GM23338 (cell line): ENCODE measurements at regions not wholly inside any gene's neighbourhood (a gene's known extent, or its start where the extent isn't known, plus 50 kb on each side); places are given as distances from the start of the nearest gene placed in this dataset.
A peak's percentile ranks its signal among the peaks of the same experiment; 100 is the strongest.

Experiments used
- ATAC-seq: fragments of 200-7000 bp; cut with Tn5 transposase; 3 replicates; pipeline ENCODE4 v1.9.1; 2020
- DNase-seq: peaks from one replicate; pipeline ENCODE4 v3.0.0-alpha.2; 2015; ENCODE audit warnings: low spot score
- H2AFZ ChIP-seq: fragments of 200-600 bp; sonication (generic); 2 replicates; pipeline ENCODE4 v1.8.0; 2016; ENCODE audit warnings: antibody characterized with exemption, mild to moderate bottlenecking, moderate library complexity
- H3F3A ChIP-seq: fragments of 200-600 bp; sonication (generic); replicated peaks from 2 replicates; pipeline ENCODE4 v1.8.0; 2017; ENCODE audit warnings: antibody characterized with exemption, mixed run types, low read depth
- H3K27ac ChIP-seq: fragments of 200-600 bp; sonication (generic); 2 replicates; pipeline ENCODE4 v1.6.1; 2016; ENCODE audit warnings: low read depth
- H3K27me3 ChIP-seq: fragments of 200-600 bp; sonication (generic); 2 replicates; pipeline ENCODE4 v1.8.0; 2016; ENCODE audit warnings: mild to moderate bottlenecking, mixed run types, moderate library complexity; ENCODE audit not compliant: insufficient read depth
- H3K36me3 ChIP-seq: fragments of 200-600 bp; sonication (generic); 2 replicates; pipeline ENCODE4 v1.8.0; 2016; ENCODE audit warnings: mild to moderate bottlenecking; ENCODE audit not compliant: insufficient read depth
- H3K4me1 ChIP-seq: fragments of 200-600 bp; sonication (generic); 2 replicates; pipeline ENCODE4 v1.8.0; 2016; ENCODE audit warnings: mild to moderate bottlenecking, moderate library complexity; ENCODE audit not compliant: insufficient read depth
- H3K4me2 ChIP-seq: fragments of 200-600 bp; sonication (generic); 2 replicates; pipeline ENCODE4 v1.7.1; 2017; ENCODE audit warnings: mixed run types
- H3K4me3 ChIP-seq: fragments of 200-600 bp; sonication (generic); 2 replicates; pipeline ENCODE4 v1.6.1; 2016; ENCODE audit warnings: mixed run types
- H3K79me2 ChIP-seq: fragments of 200-600 bp; sonication (generic); replicated peaks from 2 replicates; pipeline ENCODE4 v1.8.0; 2017; ENCODE audit warnings: mild to moderate bottlenecking; ENCODE audit not compliant: insufficient read depth
- H3K9me2 ChIP-seq: fragments of 200-600 bp; sonication (generic); 2 replicates; pipeline ENCODE4 v1.8.0; 2017; ENCODE audit not compliant: insufficient read depth
- H4K20me1 ChIP-seq: fragments of 200-600 bp; sonication (generic); replicated peaks from 2 replicates; pipeline ENCODE4 v1.8.0; 2017; ENCODE audit warnings: mild to moderate bottlenecking; ENCODE audit not compliant: insufficient read depth
- H3K27ac Mint-ChIP-seq: 2 replicates; pipeline ENCODE4 v1.8.0; 2020; ENCODE audit warnings: inconsistent platforms, mild to moderate bottlenecking, moderate library complexity, mixed read lengths
- H3K27me3 Mint-ChIP-seq: 3 replicates; pipeline ENCODE4 v1.8.0; 2022; ENCODE audit warnings: low read depth, mild to moderate bottlenecking, moderate library complexity, mixed read lengths, inconsistent platforms; ENCODE audit not compliant: insufficient read depth, poor library complexity
- H3K36me3 Mint-ChIP-seq: 3 replicates; pipeline ENCODE4 v1.8.0; 2021; ENCODE audit warnings: low read depth, mild to moderate bottlenecking, inconsistent platforms, moderate library complexity, mixed read lengths
- H3K4me1 Mint-ChIP-seq: 3 replicates; pipeline ENCODE4 v1.8.0; 2020; ENCODE audit warnings: mild to moderate bottlenecking, inconsistent platforms, mixed read lengths
- H3K4me3 Mint-ChIP-seq: 3 replicates; pipeline ENCODE4 v1.8.0; 2021; ENCODE audit warnings: moderate library complexity, mild to moderate bottlenecking, inconsistent platforms, mixed read lengths
- H3K9me3 Mint-ChIP-seq: 3 replicates; pipeline ENCODE4 v1.8.0; 2020; ENCODE audit warnings: moderate library complexity, mild to moderate bottlenecking, inconsistent platforms, mixed read lengths
- CREB1 ChIP-seq: fragments of 250-450 bp; sonication (Bioruptor Pico); IDR thresholded peaks from 2 replicates; pipeline ENCODE4 v1.5.0; 2020; ENCODE audit warnings: low read depth, mild to moderate bottlenecking, moderate library complexity
- EZH2 ChIP-seq: fragments of 200-600 bp; sonication (generic); IDR thresholded peaks from one replicate; pipeline ENCODE4 v1.8.0; 2017; ENCODE audit warnings: antibody characterized with exemption, mild to moderate bottlenecking, low read depth; ENCODE audit not compliant: unreplicated experiment
- EZH2phosphoT487 ChIP-seq: fragments of 200-600 bp; sonication (generic); IDR thresholded peaks from one replicate; pipeline ENCODE4 v1.8.1; 2018; ENCODE audit warnings: antibody characterized with exemption; ENCODE audit not compliant: unreplicated experiment
- JUNB ChIP-seq: IDR thresholded peaks from one replicate; pipeline ENCODE4 v1.6.1; 2016; ENCODE audit warnings: antibody characterized with exemption; ENCODE audit not compliant: unreplicated experiment
- NANOG ChIP-seq: IDR thresholded peaks from 2 replicates; pipeline ENCODE4 v1.6.1; 2016; ENCODE audit warnings: antibody characterized with exemption, borderline replicate concordance
- POLR2AphosphoS5 ChIP-seq: IDR thresholded peaks from 2 replicates; pipeline ENCODE4 v1.6.1; 2016; ENCODE audit warnings: antibody characterized with exemption, low read depth
- STAT1 ChIP-seq: IDR thresholded peaks from one replicate; pipeline ENCODE4 v1.6.1; 2016; ENCODE audit warnings: antibody characterized with exemption; ENCODE audit not compliant: unreplicated experiment
- ZNF114 ChIP-seq: fragments of 250-450 bp; sonication (Bioruptor Pico); IDR thresholded peaks from 2 replicates; pipeline ENCODE4 v1.5.0; 2020; ENCODE audit warnings: mild to moderate bottlenecking, moderate library complexity
- ZNF331 ChIP-seq: fragments of 250-450 bp; sonication (Bioruptor Pico); IDR thresholded peaks from 2 replicates; pipeline ENCODE4 v1.5.0; 2020; ENCODE audit warnings: low read depth, mild to moderate bottlenecking, moderate library complexity
- TF ChIP-seq, protein P1 (sequence below), 2 experiments: fragments of 200-600 bp in 1 of 2; sonication (generic) in 1 of 2; conservative IDR thresholded peaks; 2 replicates each; pipeline versions ENCODE4 v1.5.1 to v1.6.1; 2016 to 2017; ENCODE audit warnings: antibody characterized with exemption in 2 of 2, low read depth in 2 of 2, mild to moderate bottlenecking in 2 of 2, moderate library complexity in 1 of 2
- TF ChIP-seq, protein P2 (sequence below): IDR thresholded peaks from 2 replicates; pipeline ENCODE4 v1.6.1; 2016; ENCODE audit warnings: antibody characterized with exemption
- TF ChIP-seq, protein P3 (sequence below): fragments of 250-450 bp; sonication (Bioruptor Pico); IDR thresholded peaks from 2 replicates; pipeline ENCODE4 v1.5.0; 2020; ENCODE audit warnings: mild to moderate bottlenecking, moderate library complexity
- TF ChIP-seq, protein P4 (sequence below): IDR thresholded peaks from one replicate; pipeline ENCODE4 v1.6.1; 2018; ENCODE audit warnings: antibody characterized with exemption; ENCODE audit not compliant: unreplicated experiment

DNA sequence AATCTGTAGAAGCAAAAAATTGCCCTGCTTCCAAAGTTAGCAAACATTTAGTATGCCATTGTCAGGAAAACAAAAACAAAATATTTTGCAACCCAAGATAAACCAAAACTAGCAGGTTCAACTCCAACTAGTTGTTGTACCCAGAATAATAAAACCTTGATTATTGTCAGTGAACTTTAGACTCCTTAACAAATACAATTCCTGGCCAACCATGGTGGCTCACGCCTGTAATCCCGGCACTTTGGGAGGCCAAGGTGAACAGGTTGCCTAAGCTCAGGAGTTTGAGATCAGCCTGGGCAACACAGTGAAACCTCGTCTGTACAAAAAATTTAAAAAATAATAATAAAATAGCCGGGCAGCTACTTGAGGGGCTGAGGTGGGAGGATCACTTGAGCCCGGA is 53.6 kb upstream of the EPCAM start:
- Histone ChIP-seq H3K4me3 (no peak overlapping the region), H3K9me2 (no peaks in the 10 kb centered on the region), H3K4me2 (no peak overlapping the region), H3F3A (no peaks in the 10 kb centered on the region), H3K79me2 (no peaks in the 10 kb centered on the region), H4K20me1 (no peaks in the 10 kb centered on the region), H3K36me3 (no peaks in the 10 kb centered on the region), H2AFZ (no peak overlapping the region), H3K27me3 (no peaks in the 10 kb centered on the region), H3K27ac (peak overlapping the region; percentile 26; the same call in 1 of the 2 replicates), H3K4me1 (peaks cover 5% of the 10 kb centered on the region)
- no peak overlapping the region for H3K27ac Mint-ChIP-seq
- no peak for TF ChIP-seq ZNF114 (CRISPR knock-in tag)
- TF ChIP-seq CREB1 = no peak
- TF ChIP-seq, protein P1, sequence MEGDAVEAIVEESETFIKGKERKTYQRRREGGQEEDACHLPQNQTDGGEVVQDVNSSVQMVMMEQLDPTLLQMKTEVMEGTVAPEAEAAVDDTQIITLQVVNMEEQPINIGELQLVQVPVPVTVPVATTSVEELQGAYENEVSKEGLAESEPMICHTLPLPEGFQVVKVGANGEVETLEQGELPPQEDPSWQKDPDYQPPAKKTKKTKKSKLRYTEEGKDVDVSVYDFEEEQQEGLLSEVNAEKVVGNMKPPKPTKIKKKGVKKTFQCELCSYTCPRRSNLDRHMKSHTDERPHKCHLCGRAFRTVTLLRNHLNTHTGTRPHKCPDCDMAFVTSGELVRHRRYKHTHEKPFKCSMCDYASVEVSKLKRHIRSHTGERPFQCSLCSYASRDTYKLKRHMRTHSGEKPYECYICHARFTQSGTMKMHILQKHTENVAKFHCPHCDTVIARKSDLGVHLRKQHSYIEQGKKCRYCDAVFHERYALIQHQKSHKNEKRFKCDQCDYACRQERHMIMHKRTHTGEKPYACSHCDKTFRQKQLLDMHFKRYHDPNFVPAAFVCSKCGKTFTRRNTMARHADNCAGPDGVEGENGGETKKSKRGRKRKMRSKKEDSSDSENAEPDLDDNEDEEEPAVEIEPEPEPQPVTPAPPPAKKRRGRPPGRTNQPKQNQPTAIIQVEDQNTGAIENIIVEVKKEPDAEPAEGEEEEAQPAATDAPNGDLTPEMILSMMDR (conservative IDR thresholded peaks at IDR 0.05; ENCODE audit: low read depth in 2 of 2) = no peak
- TF ChIP-seq POLR2AphosphoS5 = no peak
- TF ChIP-seq STAT1 = no peak
- TF ChIP-seq NANOG = no peak
- TF ChIP-seq ZNF331 (CRISPR knock-in tag) = no peak
- TF ChIP-seq JUNB = no peak
- TF ChIP-seq, protein P2, sequence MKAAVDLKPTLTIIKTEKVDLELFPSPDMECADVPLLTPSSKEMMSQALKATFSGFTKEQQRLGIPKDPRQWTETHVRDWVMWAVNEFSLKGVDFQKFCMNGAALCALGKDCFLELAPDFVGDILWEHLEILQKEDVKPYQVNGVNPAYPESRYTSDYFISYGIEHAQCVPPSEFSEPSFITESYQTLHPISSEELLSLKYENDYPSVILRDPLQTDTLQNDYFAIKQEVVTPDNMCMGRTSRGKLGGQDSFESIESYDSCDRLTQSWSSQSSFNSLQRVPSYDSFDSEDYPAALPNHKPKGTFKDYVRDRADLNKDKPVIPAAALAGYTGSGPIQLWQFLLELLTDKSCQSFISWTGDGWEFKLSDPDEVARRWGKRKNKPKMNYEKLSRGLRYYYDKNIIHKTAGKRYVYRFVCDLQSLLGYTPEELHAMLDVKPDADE = no peak
- TF ChIP-seq, protein P3, sequence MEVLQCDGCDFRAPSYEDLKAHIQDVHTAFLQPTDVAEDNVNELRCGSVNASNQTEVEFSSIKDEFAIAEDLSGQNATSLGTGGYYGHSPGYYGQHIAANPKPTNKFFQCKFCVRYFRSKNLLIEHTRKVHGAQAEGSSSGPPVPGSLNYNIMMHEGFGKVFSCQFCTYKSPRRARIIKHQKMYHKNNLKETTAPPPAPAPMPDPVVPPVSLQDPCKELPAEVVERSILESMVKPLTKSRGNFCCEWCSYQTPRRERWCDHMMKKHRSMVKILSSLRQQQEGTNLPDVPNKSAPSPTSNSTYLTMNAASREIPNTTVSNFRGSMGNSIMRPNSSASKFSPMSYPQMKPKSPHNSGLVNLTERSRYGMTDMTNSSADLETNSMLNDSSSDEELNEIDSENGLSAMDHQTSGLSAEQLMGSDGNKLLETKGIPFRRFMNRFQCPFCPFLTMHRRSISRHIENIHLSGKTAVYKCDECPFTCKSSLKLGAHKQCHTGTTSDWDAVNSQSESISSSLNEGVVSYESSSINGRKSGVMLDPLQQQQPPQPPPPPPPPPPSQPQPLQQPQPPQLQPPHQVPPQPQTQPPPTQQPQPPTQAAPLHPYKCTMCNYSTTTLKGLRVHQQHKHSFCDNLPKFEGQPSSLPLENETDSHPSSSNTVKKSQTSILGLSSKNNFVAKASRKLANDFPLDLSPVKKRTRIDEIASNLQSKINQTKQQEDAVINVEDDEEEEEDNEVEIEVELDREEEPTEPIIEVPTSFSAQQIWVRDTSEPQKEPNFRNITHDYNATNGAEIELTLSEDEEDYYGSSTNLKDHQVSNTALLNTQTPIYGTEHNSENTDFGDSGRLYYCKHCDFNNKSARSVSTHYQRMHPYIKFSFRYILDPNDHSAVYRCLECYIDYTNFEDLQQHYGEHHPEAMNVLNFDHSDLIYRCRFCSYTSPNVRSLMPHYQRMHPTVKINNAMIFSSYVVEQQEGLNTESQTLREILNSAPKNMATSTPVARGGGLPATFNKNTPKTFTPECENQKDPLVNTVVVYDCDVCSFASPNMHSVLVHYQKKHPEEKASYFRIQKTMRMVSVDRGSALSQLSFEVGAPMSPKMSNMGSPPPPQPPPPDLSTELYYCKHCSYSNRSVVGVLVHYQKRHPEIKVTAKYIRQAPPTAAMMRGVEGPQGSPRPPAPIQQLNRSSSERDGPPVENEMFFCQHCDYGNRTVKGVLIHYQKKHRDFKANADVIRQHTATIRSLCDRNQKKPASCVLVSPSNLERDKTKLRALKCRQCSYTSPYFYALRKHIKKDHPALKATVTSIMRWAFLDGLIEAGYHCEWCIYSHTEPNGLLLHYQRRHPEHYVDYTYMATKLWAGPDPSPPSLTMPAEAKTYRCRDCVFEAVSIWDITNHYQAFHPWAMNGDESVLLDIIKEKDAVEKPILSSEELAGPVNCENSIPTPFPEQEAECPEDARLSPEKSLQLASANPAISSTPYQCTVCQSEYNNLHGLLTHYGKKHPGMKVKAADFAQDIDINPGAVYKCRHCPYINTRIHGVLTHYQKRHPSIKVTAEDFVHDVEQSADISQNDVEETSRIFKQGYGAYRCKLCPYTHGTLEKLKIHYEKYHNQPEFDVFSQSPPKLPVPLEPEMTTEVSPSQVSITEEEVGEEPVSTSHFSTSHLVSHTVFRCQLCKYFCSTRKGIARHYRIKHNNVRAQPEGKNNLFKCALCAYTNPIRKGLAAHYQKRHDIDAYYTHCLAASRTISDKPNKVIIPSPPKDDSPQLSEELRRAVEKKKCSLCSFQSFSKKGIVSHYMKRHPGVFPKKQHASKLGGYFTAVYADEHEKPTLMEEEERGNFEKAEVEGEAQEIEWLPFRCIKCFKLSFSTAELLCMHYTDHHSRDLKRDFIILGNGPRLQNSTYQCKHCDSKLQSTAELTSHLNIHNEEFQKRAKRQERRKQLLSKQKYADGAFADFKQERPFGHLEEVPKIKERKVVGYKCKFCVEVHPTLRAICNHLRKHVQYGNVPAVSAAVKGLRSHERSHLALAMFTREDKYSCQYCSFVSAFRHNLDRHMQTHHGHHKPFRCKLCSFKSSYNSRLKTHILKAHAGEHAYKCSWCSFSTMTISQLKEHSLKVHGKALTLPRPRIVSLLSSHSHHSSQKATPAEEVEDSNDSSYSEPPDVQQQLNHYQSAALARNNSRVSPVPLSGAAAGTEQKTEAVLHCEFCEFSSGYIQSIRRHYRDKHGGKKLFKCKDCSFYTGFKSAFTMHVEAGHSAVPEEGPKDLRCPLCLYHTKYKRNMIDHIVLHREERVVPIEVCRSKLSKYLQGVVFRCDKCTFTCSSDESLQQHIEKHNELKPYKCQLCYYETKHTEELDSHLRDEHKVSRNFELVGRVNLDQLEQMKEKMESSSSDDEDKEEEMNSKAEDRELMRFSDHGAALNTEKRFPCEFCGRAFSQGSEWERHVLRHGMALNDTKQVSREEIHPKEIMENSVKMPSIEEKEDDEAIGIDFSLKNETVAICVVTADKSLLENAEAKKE = no peak
- TF ChIP-seq EZH2 = no peak
- TF ChIP-seq, protein P4, sequence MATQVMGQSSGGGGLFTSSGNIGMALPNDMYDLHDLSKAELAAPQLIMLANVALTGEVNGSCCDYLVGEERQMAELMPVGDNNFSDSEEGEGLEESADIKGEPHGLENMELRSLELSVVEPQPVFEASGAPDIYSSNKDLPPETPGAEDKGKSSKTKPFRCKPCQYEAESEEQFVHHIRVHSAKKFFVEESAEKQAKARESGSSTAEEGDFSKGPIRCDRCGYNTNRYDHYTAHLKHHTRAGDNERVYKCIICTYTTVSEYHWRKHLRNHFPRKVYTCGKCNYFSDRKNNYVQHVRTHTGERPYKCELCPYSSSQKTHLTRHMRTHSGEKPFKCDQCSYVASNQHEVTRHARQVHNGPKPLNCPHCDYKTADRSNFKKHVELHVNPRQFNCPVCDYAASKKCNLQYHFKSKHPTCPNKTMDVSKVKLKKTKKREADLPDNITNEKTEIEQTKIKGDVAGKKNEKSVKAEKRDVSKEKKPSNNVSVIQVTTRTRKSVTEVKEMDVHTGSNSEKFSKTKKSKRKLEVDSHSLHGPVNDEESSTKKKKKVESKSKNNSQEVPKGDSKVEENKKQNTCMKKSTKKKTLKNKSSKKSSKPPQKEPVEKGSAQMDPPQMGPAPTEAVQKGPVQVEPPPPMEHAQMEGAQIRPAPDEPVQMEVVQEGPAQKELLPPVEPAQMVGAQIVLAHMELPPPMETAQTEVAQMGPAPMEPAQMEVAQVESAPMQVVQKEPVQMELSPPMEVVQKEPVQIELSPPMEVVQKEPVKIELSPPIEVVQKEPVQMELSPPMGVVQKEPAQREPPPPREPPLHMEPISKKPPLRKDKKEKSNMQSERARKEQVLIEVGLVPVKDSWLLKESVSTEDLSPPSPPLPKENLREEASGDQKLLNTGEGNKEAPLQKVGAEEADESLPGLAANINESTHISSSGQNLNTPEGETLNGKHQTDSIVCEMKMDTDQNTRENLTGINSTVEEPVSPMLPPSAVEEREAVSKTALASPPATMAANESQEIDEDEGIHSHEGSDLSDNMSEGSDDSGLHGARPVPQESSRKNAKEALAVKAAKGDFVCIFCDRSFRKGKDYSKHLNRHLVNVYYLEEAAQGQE = no peak
- no peak for TF ChIP-seq EZH2phosphoT487
- peaks cover 10% of the 10 kb centered on the region for H3K4me1 Mint-ChIP-seq
- no peaks in the 10 kb centered on the region for H3K36me3 Mint-ChIP-seq
- H3K27me3 Mint-ChIP-seq = peaks cover 10% of the 10 kb centered on the region
- DNase-seq = no peak
- H3K9me3 Mint-ChIP-seq = no peaks in the 10 kb centered on the region
- ATAC-seq = no peak
- no peak overlapping the region for H3K4me3 Mint-ChIP-seq
